Brain microvascular endothelial cell (primary cell): ENCODE measurements at regions not wholly inside any gene's neighbourhood (a gene's known extent, or its start where the extent isn't known, plus 50 kb on each side); places are given as distances from the start of the nearest gene placed in this dataset.
"Not testable (repeated sequence)": the region's sequence is repeated elsewhere in the genome, so short reads cannot be mapped to it uniquely, and the experiment has no call there.

ENCODE experiments used
- DNase-seq: peaks from one replicate; pipeline ENCODE4 v3.0.0-alpha.2; 2020
- H3K27ac ChIP-seq: fragments of 250-450 bp; sonication (Bioruptor Pico); 2 replicates; pipeline ENCODE4 v1.5.1; 2020; ENCODE audit warnings: mild to moderate bottlenecking, moderate library complexity
- H3K27me3 ChIP-seq: fragments of 250-450 bp; sonication (Bioruptor Pico); replicated peaks from 2 replicates; pipeline ENCODE4 v1.5.1; 2020; ENCODE audit warnings: mild to moderate bottlenecking
- H3K36me3 ChIP-seq: fragments of 250-450 bp; sonication (Bioruptor Pico); replicated peaks from 2 replicates; pipeline ENCODE4 v1.5.1; 2020; ENCODE audit warnings: mild to moderate bottlenecking
- H3K4me3 ChIP-seq: 2 replicates; pipeline ENCODE4 v1.5.1; 2011; ENCODE audit warnings: low read depth, mild to moderate bottlenecking, control low read depth, low read length, moderate library complexity
- CTCF ChIP-seq: IDR thresholded peaks from 2 replicates; pipeline ENCODE4 v1.5.1; 2011; ENCODE audit warnings: low read depth, mild to moderate bottlenecking, moderate library complexity, low read length, control low read depth, inconsistent platforms; ENCODE audit errors: missing control alignments
- in situ Hi-C: cut with HindIII; loops from 2 replicates; pipeline ENCODE4 v1.10.0; 2017; ENCODE audit warnings: low sequenced_read_pairs, low pct_ligation_motif_present

- Histone ChIP-seq H3K27me3 (no peaks in the 10 kb centered on the region), H3K4me3 (no peak overlapping the region), H3K27ac (no peak overlapping the region), H3K36me3 (no peaks in the 10 kb centered on the region)
- in situ Hi-C loops, result no loop called here
- no peak for TF ChIP-seq CTCF
- DNase-seq, result no peak
Measured at GRCh38 chr3:161925749-161926360, 429.2 kb downstream of the OTOL1 start.

- no peaks in the 10 kb centered on the region for H3K36me3 ChIP-seq
- no peak for TF ChIP-seq CTCF
- no peaks in the 10 kb centered on the region for H3K27me3 ChIP-seq
- H3K4me3 ChIP-seq, result no peak overlapping the region
- no peak for DNase-seq
- no peak overlapping the region for H3K27ac ChIP-seq
- in situ Hi-C loops, result no loop called here
Measured at GRCh38 chr3:161927131-161927530, 430.5 kb downstream of the OTOL1 start.

- Histone ChIP-seq H3K36me3 (no peaks in the 10 kb centered on the region), H3K27me3 (no peaks in the 10 kb centered on the region), H3K27ac (no peak overlapping the region), H3K4me3 (no peak overlapping the region)
- no peak for TF ChIP-seq CTCF
- DNase-seq, result no peak
- in situ Hi-C loops, result no loop called here
Measured at GRCh38 chr3:161939918-161940620, 443.5 kb downstream of the OTOL1 start.

GRCh38 chr3:161940621-161940965 lies 444.0 kb downstream of the OTOL1 start:
- DNase-seq, result no peak
- H3K4me3 ChIP-seq, result no peak overlapping the region
- in situ Hi-C loops, result no loop called here
- no peaks in the 10 kb centered on the region for H3K27me3 ChIP-seq
- TF ChIP-seq CTCF, result no peak
- no peak overlapping the region for H3K27ac ChIP-seq
- H3K36me3 ChIP-seq, result no peaks in the 10 kb centered on the region

- Histone ChIP-seq H3K27me3 (no peaks in the 10 kb centered on the region), H3K36me3 (no peaks in the 10 kb centered on the region), H3K4me3 (no peak overlapping the region), H3K27ac (no peak overlapping the region)
- in situ Hi-C loops, result no loop called here
- DNase-seq, result no peak
- no peak for TF ChIP-seq CTCF
Measured at GRCh38 chr3:161941891-161942290, 445.3 kb downstream of the OTOL1 start.

GRCh38 chr3:161943801-161944345 lies 447.3 kb downstream of the OTOL1 start:
- in situ Hi-C loops, H3K27me3 ChIP-seq, H3K4me3 ChIP-seq, H3K27ac ChIP-seq, DNase-seq, H3K36me3 ChIP-seq: not testable (repeated sequence)
